HepG2 (cell line): ENCODE measurements at regions not wholly inside any gene's neighbourhood (a gene's known extent, or its start where the extent isn't known, plus 50 kb on each side); places are given as distances from the start of the nearest gene placed in this dataset.

ENCODE experiments used
- ATAC-seq: fragments of 200-7000 bp; cut with Tn5 transposase; 3 replicates; pipeline ENCODE4 v1.9.1; 2020; ENCODE audit warnings: mild to moderate bottlenecking, moderate library complexity
- BruUV-seq: library from RNA; stranded (reverse); fragments of 400-500 nt; replicated peaks from 2 replicates; lab custom pipeline; 2021; lab: Mats Ljungman, UMichigan
- CTCF ChIA-PET: fragments of 300-600 bp; formaldehyde crosslinking; extraction: SDS; loops from one replicate; lab custom pipeline; 2021; ENCODE audit warnings: low total read pairs, inconsistent platforms, low intra/inter-chr PET ratio; lab: Yijun Ruan, JAX
- POLR2A ChIA-PET: fragments of 350-600 bp; sonication (Branson Sonifier 250); formaldehyde crosslinking; loops from one replicate; lab custom pipeline; 2020; ENCODE audit warnings: antibody characterized with exemption, inconsistent platforms; lab: Yijun Ruan, JAX
- DNase-seq: peaks from one replicate; pipeline ENCODE4 v3.0.0-alpha.2; 2015; ENCODE audit warnings: low spot score
- FAIRE-seq: peaks from 3 replicates; lab custom pipeline; 2011; peaks lifted over from hg19 to GRCh38; lab: Jason Lieb, UNC
- H2AFZ ChIP-seq: one replicate; pipeline ENCODE4 v1.6.1; 2011; ENCODE audit warnings: low read length, inconsistent platforms
- H3K27ac ChIP-seq: fragments of 300-600 bp; 3 replicates; pipeline ENCODE4 v1.8.0; 2011; ENCODE audit warnings: mixed run types, mild to moderate bottlenecking, mixed read lengths, low read length, inconsistent platforms; ENCODE audit not compliant: insufficient read depth; ENCODE audit errors: extremely low read length
- H3K27me3 ChIP-seq, 2 experiments: fragments of 200-600 bp in 1 of 2; 2 replicates in 1 of 2; 3 replicates in 1 of 2; pipeline versions ENCODE4 v1.6.0 to v1.8.0; 2011; ENCODE audit warnings: low read length in 2 of 2, mild to moderate bottlenecking in 2 of 2, moderate library complexity in 2 of 2, inconsistent platforms in 1 of 2; ENCODE audit not compliant: insufficient read depth in 2 of 2, control insufficient read depth in 1 of 2
- H3K36me3 ChIP-seq, 2 experiments: fragments of 200-600 bp in 1 of 2; replicated peaks in 1 of 2; 2 replicates in 1 of 2; 3 replicates in 1 of 2; pipeline versions ENCODE4 v1.5.1 to v1.8.0; 2011; ENCODE audit warnings: low read length in 2 of 2, inconsistent platforms in 1 of 2; ENCODE audit not compliant: insufficient read depth in 2 of 2, control insufficient read depth in 1 of 2
- H3K4me1 ChIP-seq: 2 replicates; pipeline ENCODE4 v1.5.1; 2012; ENCODE audit warnings: low read length, inconsistent platforms; ENCODE audit not compliant: insufficient read depth
- H3K4me2 ChIP-seq: 2 replicates; pipeline ENCODE4 v1.6.0; 2011; ENCODE audit warnings: low read depth, low read length, inconsistent platforms
- H3K4me3 ChIP-seq, 3 experiments: fragments of 200-600 bp in 1 of 3; sonication (generic), shearing (Covaris generic) in 1 of 3; replicated peaks in 1 of 3; 2 replicates each; pipeline ENCODE4 v1.5.1; 2011 to 2016; ENCODE audit warnings: low read length in 3 of 3, inconsistent platforms in 2 of 3, low read depth in 2 of 3, mild to moderate bottlenecking in 2 of 3, control low read depth in 1 of 3, mixed read lengths in 1 of 3; ENCODE audit not compliant: insufficient read depth in 1 of 3
- H3K79me2 ChIP-seq: one replicate; pipeline ENCODE4 v1.6.1; 2011; ENCODE audit warnings: low read length, inconsistent platforms; ENCODE audit not compliant: insufficient read depth
- H3K9ac ChIP-seq: 2 replicates; pipeline ENCODE4 v1.6.0; 2011; ENCODE audit warnings: mild to moderate bottlenecking, low read depth, low read length, inconsistent platforms; ENCODE audit not compliant: insufficient read depth
- H3K9me3 ChIP-seq: 2 replicates; pipeline ENCODE4 v1.5.1; 2012; ENCODE audit warnings: mild to moderate bottlenecking, low read length
- H4K20me1 ChIP-seq: 2 replicates; pipeline ENCODE4 v1.6.0; 2011; ENCODE audit warnings: inconsistent platforms, mild to moderate bottlenecking, low read length, moderate library complexity; ENCODE audit not compliant: insufficient read depth
- CBX1 ChIP-seq: IDR thresholded peaks from one replicate; pipeline ENCODE4 v1.6.1; 2016; ENCODE audit warnings: antibody characterized with exemption, low read depth
- JUNB ChIP-seq: sonication (generic); formaldehyde crosslinking; IDR thresholded peaks from 2 replicates; pipeline ENCODE4 v1.8.0; 2022; ENCODE audit warnings: missing genetic modification reagents, mild to moderate bottlenecking, borderline replicate concordance
- JUND ChIP-seq: sonication (generic); formaldehyde crosslinking; IDR thresholded peaks from 2 replicates; pipeline ENCODE4 v1.8.0; 2022; ENCODE audit warnings: mild to moderate bottlenecking, missing genetic modification reagents
- MAFF ChIP-seq: IDR thresholded peaks from 2 replicates; pipeline ENCODE4 v1.6.1; 2011; ENCODE audit warnings: low read depth, low read length, improper control_type of control experiment
- PBX3 ChIP-seq: sonication (generic); formaldehyde crosslinking; IDR thresholded peaks from 2 replicates; pipeline ENCODE4 v1.8.1; 2023; ENCODE audit warnings: missing genetic modification reagents, inconsistent platforms, borderline replicate concordance
- RXRB ChIP-seq: IDR thresholded peaks from 2 replicates; pipeline ENCODE4 v1.6.1; 2016; ENCODE audit warnings: borderline replicate concordance, missing genetic modification reagents, missing compliant biosample characterization
- TCF12 ChIP-seq, 2 experiments: fragments of 450-650 bp in 1 of 2; sonication (generic) in 1 of 2; formaldehyde crosslinking in 1 of 2; IDR thresholded peaks; 2 replicates each; pipeline versions ENCODE4 v1.6.1 to v1.8.0; 2017 to 2022; ENCODE audit warnings: antibody characterized with exemption in 1 of 2, mild to moderate bottlenecking in 1 of 2, missing genetic modification reagents in 1 of 2, moderate library complexity in 1 of 2
- TGIF2 ChIP-seq: IDR thresholded peaks from 2 replicates; pipeline ENCODE4 v1.6.1; 2016; ENCODE audit warnings: control low read depth, missing compliant biosample characterization
- ZFYVE20 ChIP-seq: sonication (generic); formaldehyde crosslinking; IDR thresholded peaks from 2 replicates; pipeline ENCODE4 v1.8.0; 2023; ENCODE audit warnings: low read depth, mild to moderate bottlenecking, moderate library complexity, missing genetic modification reagents, borderline replicate concordance
- ZNF234 ChIP-seq: sonication (generic); formaldehyde crosslinking; conservative IDR thresholded peaks from 2 replicates; pipeline ENCODE4 v1.5.1; 2020; ENCODE audit warnings: mild to moderate bottlenecking, missing genetic modification reagents
- ZNF597 ChIP-seq: sonication (generic); formaldehyde crosslinking; IDR thresholded peaks from 2 replicates; pipeline ENCODE4 v1.5.0; 2020; ENCODE audit warnings: missing genetic modification reagents
- WGBS: methylation state at CpG from one replicate; pipeline ENCODE4 v1.1.6; 2017; ENCODE audit warnings: low lambda C conversion rate; 5-methylcytosine and 5-hydroxymethylcytosine counted together
- in situ Hi-C: cut with HindIII; loops from 2 replicates; pipeline ENCODE4 v1.10.0; 2017; ENCODE audit warnings: low pct_unique_long_range_greater_than_20kb; ENCODE audit not compliant: extremely low pct_ligation_motif_present
- intact Hi-C: fragments of 100-400 bp; cut with micrococcal nuclease; formaldehyde crosslinking; loops from one replicate; pipeline ENCODE4 v1.10.0; 2022; ENCODE audit not compliant: unreplicated experiment

DNA sequence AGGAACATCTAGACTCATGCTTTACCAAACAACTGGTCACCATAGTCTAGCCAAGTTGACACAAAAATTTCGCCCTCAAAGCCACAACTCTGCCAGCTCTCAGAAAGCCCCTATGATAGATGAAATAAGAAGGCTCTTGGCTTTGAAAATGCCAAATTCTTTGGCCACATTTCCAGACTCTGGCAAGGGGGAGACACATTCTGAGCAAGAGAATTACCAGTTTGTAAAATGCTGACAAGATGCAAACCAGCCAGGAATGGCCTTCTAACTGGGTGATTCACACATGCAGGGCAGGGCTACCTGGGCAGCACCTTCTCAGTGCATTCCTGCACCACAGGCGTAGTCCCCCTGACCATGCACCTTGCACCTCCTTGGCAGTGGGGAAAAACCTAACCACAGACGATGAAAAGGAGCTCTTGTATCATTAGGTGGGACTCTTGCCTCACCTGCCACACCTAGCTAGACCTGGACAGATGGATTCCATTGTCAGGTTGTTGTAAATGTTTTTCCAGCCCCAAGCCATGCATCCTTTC lies 77.4 kb upstream of the CPEB2 start:
- POLR2A ChIA-PET = no interaction called here
- CTCF ChIA-PET = no interaction called here
- FAIRE-seq (no peak), DNase-seq (no peak), ATAC-seq (peak; percentile 25; the same call in 2 of the 3 replicates)
- Histone ChIP-seq H3K27ac (no peak overlapping the region), H2AFZ (no peak overlapping the region), H3K4me2 (no peak overlapping the region), H3K4me3 (no peak overlapping the region), H3K4me1 (no peaks in the 10 kb centered on the region), H3K79me2 (no peaks in the 10 kb centered on the region), H3K27me3 (no peaks in the 10 kb centered on the region), H3K36me3 (no peaks in the 10 kb centered on the region), H4K20me1 (no peaks in the 10 kb centered on the region), H3K9me3 (no peaks in the 10 kb centered on the region), H3K9ac (no peak overlapping the region)
- no TSS peak for BruUV-seq
- intact Hi-C loops = no loop called here
- in situ Hi-C loops = no loop called here
- WGBS = 0% methylated on average over 2 of the region's 3 CpGs
- TF ChIP-seq JUND (CRISPR knock-in tag) (no peak), MAFF (0 out of 2 replicates have a peak, but pooled peaks have one; percentile 8)

- Histone ChIP-seq H3K27ac (no peak overlapping the region), H3K4me2 (no peak overlapping the region), H4K20me1 (no peaks in the 10 kb centered on the region), H3K4me1 (no peaks in the 10 kb centered on the region), H3K79me2 (no peaks in the 10 kb centered on the region), H3K4me3 (no peak overlapping the region), H3K9ac (no peak overlapping the region), H3K36me3 (no peaks in the 10 kb centered on the region), H3K27me3 (no peaks in the 10 kb centered on the region), H2AFZ (no peak overlapping the region), H3K9me3 (no peaks in the 10 kb centered on the region)
- no peak for ATAC-seq
- WGBS = 40% methylated on average over 5 of the region's 5 CpGs
- FAIRE-seq = no peak
- intact Hi-C loops (no loop called here), in situ Hi-C loops (no loop called here)
- no peak for TF ChIP-seq ZFYVE20
- TF ChIP-seq ZNF234 (CRISPR knock-in tag) = no peak
- no peak for TF ChIP-seq PBX3 (CRISPR knock-in tag)
- no peak for TF ChIP-seq CBX1
- no peak for TF ChIP-seq JUNB
- no peak for TF ChIP-seq RXRB
- no peak for TF ChIP-seq TCF12 (IDR thresholded peaks at IDR 0.05)
- TF ChIP-seq TCF12 (CRISPR knock-in tag; IDR thresholded peaks at IDR 0.05) = no peak
- TF ChIP-seq ZNF597 (CRISPR knock-in tag) = no peak
- no peak for TF ChIP-seq TGIF2 (CRISPR knock-in tag)
- no TSS peak for BruUV-seq
- ChIA-PET CTCF (no interaction called here), POLR2A (no interaction called here)
- no peak for DNase-seq
Observed at GRCh38 chr4:14925471-14925870, 76.8 kb upstream of the CPEB2 start.
